ENCODE measurements at regions not wholly inside any gene's neighbourhood (a gene's known extent, or its start where the extent isn't known, plus 50 kb on each side); places are given as distances from the start of the nearest gene placed in this dataset.

DNA sequence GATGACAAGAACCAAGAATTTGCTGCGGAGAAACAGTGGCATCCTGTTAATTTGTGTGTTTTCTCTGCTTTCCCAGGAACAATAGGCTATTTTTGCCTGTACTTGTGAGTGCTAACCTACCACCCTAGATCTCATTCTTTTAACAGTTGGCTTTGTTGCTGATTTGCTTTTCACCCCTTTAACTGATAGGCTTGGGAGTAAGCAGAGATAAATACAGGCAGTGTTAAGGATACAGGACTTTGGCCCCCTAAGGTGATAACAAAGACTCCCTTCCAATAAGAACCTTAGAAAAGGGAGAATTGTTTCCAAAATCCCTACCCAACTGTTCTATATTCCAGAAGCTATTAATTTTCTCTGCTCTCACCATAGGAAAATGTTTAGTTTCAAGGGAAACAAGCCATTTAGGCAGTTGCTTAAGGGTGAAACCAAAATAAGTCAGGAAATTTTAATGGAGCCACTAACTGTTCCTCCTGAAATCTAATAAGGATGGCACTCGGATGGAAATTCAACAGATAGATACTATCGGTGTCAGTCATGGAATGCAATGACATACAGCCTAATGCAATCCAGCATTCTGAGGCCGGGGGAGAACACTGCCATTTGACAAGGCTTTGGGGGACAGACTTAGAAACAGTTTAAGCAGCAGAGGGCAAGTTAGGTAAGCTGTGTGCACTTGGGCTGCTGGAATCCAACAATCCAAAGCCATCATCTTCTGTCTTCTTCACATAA is 238.8 kb downstream of the RNF152 start:
- H3K4me3 ChIP-seq (ENCODE audit: low read length), result no peak overlapping the region
- DNase-seq, result no peak
- H3K27ac ChIP-seq (ENCODE audit: low read length), result no peak overlapping the region

DNA sequence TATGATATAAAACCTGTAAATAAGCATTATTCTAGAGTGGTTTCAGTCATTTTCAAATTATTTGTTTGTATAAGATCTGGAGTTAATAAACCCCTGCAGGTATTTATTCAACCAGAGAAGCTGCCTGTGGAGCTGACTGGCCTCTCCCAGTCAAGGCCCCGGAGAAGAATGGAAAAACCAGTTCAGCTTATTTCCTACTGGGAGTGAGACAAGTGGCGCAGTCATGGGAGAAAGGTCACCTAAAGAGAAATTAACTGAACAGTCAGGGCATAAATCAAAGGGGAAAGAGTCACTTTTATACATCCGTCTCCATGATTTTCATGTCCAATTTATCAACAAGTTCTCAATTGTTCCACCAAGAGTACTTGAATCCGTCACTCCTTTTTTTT is 240.9 kb downstream of the RNF152 start:
- H3K9me3 ChIP-seq (replicated peaks; ENCODE audit: control insufficient read depth, low read depth, low read length), result no peaks in the 10 kb centered on the region
- H3K36me3 ChIP-seq (ENCODE audit: control insufficient read depth, insufficient read depth, low read length), result no peaks in the 10 kb centered on the region
- no peak overlapping the region for H3K27ac ChIP-seq (ENCODE audit: low read length)
- DNase-seq, result no peak
- no peaks in the 10 kb centered on the region for H3K27me3 ChIP-seq (ENCODE audit: control insufficient read depth, insufficient read depth, low read length)
- H3K4me3 ChIP-seq (ENCODE audit: low read length), result no peak overlapping the region
- peaks cover 2% of the 10 kb centered on the region for H3K4me1 ChIP-seq (ENCODE audit: control insufficient read depth, insufficient read depth, low read length)
- WGBS (ENCODE audit: insufficient coverage), result no CpG with 5 or more reads among the region's 4 CpGs

More for the DNA sequence above, 238.8 kb downstream of the RNF152 start:
- Histone ChIP-seq H3K4me1 (ENCODE audit: control insufficient read depth, insufficient read depth, low read length) (peaks cover 2% of the 10 kb centered on the region), H3K27me3 (ENCODE audit: control insufficient read depth, insufficient read depth, low read length) (no peaks in the 10 kb centered on the region), H3K9me3 (replicated peaks; ENCODE audit: control insufficient read depth, low read depth, low read length) (no peaks in the 10 kb centered on the region), H3K36me3 (ENCODE audit: control insufficient read depth, insufficient read depth, low read length) (no peaks in the 10 kb centered on the region)
- 100% methylated on average over 1 of the region's 4 CpGs for WGBS (ENCODE audit: insufficient coverage)

DNA sequence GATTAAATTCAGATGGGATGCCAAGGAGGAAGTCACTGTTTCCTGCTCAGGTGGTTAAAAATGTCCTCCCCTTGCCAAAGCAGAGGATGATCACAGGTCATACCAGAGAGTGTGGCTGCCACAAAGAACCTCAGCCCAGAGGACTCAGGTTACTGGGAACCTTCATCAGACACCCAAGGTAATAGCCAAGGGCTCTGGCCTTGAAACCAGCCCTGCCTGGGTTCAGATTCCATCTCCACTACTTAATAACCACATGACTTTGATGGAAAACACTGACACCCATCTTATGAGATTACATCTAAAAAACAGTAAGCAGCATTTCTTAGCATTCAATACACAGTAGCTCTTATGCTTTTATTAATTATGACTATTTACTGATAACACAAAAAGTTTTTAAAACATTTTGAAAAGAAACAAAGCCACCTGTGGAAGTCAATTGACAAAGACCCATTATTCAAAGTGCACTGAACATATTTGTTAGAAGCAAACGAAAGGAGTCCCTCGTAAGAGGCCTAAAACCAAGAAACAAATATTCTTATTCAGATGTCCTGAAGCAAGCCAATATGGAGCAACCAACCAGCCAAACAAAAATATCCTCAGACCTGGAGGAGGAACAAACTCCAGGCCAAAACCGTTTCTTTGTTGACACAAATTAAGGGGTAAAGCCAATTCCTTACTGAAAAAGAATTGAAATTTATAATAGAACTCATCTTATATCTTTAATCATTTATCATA is 241.5 kb downstream of the RNF152 start:
- Histone ChIP-seq H3K9me3 (replicated peaks; ENCODE audit: control insufficient read depth, low read depth, low read length) (no peaks in the 10 kb centered on the region), H3K4me3 (ENCODE audit: low read length) (no peak overlapping the region)
- no CpG with 5 or more reads among the region's 3 CpGs for WGBS (ENCODE audit: insufficient coverage)

DNA sequence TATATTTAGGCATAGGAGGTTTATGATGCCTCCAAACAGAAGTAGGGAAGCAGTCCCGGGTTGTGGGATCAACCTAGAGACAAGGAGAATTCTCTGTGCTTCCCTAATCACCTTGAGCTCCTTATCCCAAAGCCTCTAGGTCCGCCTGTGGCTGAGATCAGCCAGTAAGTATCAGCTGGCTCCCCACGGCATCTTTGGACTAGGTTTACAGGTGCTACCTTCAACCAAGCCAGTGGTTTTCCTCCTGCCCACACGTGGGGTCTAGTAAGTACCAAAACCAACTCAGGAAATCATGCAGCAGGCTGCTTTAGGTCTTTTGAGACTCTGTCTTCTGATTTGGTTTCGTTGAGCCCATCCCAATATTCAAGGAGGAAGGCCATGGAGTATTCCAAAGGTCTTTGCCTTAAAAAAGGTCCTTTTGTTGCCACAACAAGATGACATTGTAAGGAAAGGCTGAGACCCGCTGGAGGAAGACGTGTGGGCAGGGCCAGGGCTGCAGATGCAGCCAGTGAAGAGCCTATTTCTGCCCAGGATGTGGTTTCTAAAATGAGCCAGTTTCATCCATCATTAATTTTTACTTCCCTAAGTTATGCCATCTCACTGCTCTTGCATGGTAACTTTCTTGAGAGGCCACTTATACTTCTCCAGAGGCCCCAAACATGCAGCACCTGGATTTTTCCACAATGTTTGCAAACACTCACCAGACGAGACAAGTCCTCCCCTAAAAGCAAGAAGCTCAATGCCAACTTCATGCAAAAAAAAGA is 248.7 kb downstream of the RNF152 start:
- Histone ChIP-seq H3K4me3 (ENCODE audit: low read length) (no peak overlapping the region), H3K4me1 (ENCODE audit: control insufficient read depth, insufficient read depth, low read length) (no peaks in the 10 kb centered on the region), H3K9me3 (replicated peaks; ENCODE audit: control insufficient read depth, low read depth, low read length) (no peaks in the 10 kb centered on the region), H3K36me3 (ENCODE audit: control insufficient read depth, insufficient read depth, low read length) (no peaks in the 10 kb centered on the region), H3K27me3 (ENCODE audit: control insufficient read depth, insufficient read depth, low read length) (no peaks in the 10 kb centered on the region), H3K27ac (ENCODE audit: low read length) (no peak overlapping the region)
- WGBS (ENCODE audit: insufficient coverage), result 67% methylated on average over 5 of the region's 8 CpGs
- no peak for DNase-seq

More for the DNA sequence above, 241.5 kb downstream of the RNF152 start:
- DNase-seq, result no peak
- Histone ChIP-seq H3K27ac (ENCODE audit: low read length) (no peak overlapping the region), H3K36me3 (ENCODE audit: control insufficient read depth, insufficient read depth, low read length) (no peaks in the 10 kb centered on the region), H3K27me3 (ENCODE audit: control insufficient read depth, insufficient read depth, low read length) (no peaks in the 10 kb centered on the region), H3K4me1 (ENCODE audit: control insufficient read depth, insufficient read depth, low read length) (peaks cover 2% of the 10 kb centered on the region)

DNA sequence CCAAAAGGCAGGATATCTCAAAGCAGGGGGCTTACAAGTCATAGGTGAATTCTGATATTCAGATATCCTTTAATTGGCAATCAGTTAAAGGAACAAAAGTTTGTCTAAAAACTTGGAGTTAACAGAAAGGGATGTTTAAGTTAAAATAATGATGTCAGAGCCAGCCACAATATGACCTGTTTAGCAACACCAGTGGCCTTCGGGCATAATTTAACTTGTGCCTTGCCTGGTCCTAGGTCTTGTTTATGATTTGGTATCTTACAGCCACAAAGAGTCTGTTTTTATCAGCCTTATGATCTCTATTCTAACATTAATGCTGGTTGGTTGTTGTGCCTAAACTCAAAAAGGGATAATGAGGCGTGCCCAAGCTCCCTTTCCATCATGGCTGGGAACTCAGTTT is 252.9 kb downstream of the RNF152 start:
- DNase-seq, result no peak
- Histone ChIP-seq H3K27me3 (ENCODE audit: control insufficient read depth, insufficient read depth, low read length) (no peaks in the 10 kb centered on the region), H3K36me3 (ENCODE audit: control insufficient read depth, insufficient read depth, low read length) (no peaks in the 10 kb centered on the region), H3K4me3 (ENCODE audit: low read length) (no peak overlapping the region), H3K9me3 (replicated peaks; ENCODE audit: control insufficient read depth, low read depth, low read length) (no peaks in the 10 kb centered on the region), H3K27ac (ENCODE audit: low read length) (no peak overlapping the region), H3K4me1 (ENCODE audit: control insufficient read depth, insufficient read depth, low read length) (peaks cover 15% of the 10 kb centered on the region)
- WGBS (ENCODE audit: insufficient coverage), result no CpG with 5 or more reads among the region's 2 CpGs

DNA sequence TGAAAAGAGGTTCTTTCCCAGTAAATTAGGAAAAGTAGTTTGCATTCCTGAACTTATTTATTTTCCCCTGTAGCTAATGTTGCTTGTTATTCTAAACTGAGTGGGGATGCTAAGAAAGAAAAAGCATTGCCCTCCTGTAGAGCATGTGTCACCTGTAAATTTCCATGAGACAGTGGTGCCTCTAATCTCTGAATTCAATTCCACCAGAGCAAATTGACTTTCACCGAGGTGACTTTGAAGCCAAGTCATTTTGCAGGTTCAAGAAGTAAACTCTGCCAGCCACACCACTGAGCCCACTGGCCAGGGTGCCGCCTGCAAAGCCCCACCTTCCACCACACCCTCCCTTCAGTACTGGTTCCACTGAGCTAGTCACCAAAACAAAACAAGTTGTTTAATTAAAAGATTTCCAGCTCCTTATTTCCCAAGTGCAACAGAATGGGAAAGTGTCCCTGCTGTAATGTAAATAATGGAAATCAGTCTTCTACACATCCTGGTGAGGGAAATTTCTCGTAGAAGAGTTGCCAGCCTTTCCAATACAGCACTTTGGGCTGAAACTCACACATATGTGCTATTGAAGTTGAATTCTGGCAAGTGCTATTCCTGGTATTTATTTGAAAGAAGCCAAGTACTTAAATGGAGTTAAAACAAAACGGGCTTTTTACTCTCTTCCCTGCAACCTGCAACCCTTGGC is 254.8 kb downstream of the RNF152 start:
- Histone ChIP-seq H3K9me3 (replicated peaks; ENCODE audit: control insufficient read depth, low read depth, low read length) (no peaks in the 10 kb centered on the region), H3K27me3 (ENCODE audit: control insufficient read depth, insufficient read depth, low read length) (no peaks in the 10 kb centered on the region), H3K27ac (ENCODE audit: low read length) (no peak overlapping the region), H3K36me3 (ENCODE audit: control insufficient read depth, insufficient read depth, low read length) (no peaks in the 10 kb centered on the region), H3K4me1 (ENCODE audit: control insufficient read depth, insufficient read depth, low read length) (peaks cover 15% of the 10 kb centered on the region), H3K4me3 (ENCODE audit: low read length) (no peak overlapping the region)
- DNase-seq, result peak; percentile 42
- 50% methylated on average over 2 of the region's 4 CpGs for WGBS (ENCODE audit: insufficient coverage)

DNA sequence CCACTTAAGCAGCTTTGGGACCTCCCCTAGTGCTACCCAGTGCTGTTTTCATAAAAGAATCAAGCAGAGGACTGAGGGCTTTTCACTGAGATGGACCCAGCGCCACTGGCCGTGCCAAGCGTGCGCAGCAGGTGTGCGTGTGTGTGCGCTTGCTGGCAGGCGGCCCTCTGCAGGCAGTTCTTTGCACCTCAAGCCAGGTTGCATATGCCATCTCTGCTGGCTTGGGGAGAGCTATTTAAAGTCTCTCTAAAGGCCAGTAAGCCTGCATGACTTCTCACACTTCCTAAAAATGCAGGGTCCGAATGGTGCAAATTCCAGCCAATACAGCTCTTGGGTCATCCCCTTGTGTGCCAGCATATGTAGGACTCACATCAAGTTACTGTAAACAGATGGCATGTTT is 255.5 kb downstream of the RNF152 start:
- H3K4me1 ChIP-seq (ENCODE audit: control insufficient read depth, insufficient read depth, low read length), result peaks cover 15% of the 10 kb centered on the region
- WGBS (ENCODE audit: insufficient coverage), result 58% methylated on average over 5 of the region's 8 CpGs
- peak; percentile 13 for DNase-seq
- H3K36me3 ChIP-seq (ENCODE audit: control insufficient read depth, insufficient read depth, low read length), result no peaks in the 10 kb centered on the region
- H3K9me3 ChIP-seq (replicated peaks; ENCODE audit: control insufficient read depth, low read depth, low read length), result no peaks in the 10 kb centered on the region
- no peaks in the 10 kb centered on the region for H3K27me3 ChIP-seq (ENCODE audit: control insufficient read depth, insufficient read depth, low read length)
- H3K27ac ChIP-seq (ENCODE audit: low read length), result no peak overlapping the region
- H3K4me3 ChIP-seq (ENCODE audit: low read length), result no peak overlapping the region

DNA sequence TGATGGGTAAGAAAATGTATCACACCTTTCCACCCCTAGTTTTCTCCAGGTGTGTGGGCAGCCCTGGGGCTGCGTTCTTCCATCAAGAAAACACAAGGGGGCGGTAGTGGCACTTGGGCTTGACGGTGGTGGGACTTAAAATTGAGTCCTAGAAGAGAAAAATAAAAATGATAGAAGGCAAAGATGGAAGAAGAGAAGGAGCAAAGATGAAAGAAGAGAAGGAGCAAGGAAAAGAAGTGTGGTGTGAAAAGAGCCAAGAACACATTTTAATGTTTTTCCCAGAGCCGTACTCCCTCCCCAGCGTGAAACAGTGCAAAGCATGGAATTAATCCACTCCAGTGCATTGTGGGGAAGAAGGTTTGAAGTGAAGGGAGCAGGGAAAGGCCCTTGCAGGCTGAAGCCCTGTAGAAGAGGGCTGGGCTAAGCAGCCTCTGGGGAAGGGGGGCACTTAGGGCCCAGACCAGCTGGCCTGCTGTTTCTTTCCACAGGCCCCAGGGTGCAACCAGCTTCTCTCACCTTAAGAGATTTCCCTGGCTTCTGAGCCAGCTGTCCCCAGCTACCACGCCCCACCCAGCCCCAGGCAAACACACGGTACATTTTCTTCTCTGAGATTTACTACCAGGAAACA is 256.8 kb downstream of the RNF152 start:
- DNase-seq, result peak; percentile 44

DNA sequence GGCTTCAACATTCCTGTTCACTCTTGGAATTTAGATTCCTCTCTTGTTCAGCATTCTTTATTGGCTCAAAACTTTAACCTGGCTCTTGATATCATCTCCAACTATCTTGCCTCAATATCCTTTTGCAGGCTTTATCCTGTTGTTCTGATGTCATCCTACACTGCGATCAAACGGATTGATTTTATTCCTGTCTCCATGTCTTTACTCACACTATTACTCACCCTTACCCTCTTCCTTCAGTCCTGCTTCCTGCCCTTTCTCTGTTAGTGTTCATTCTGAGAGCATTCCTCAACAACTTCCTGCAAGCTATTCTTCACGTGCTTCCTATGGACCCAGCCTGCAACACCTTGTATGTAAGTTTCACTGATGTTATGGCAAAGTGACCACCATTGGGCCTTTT is 264.7 kb downstream of the RNF152 start:
- Histone ChIP-seq H3K27me3 (ENCODE audit: control insufficient read depth, insufficient read depth, low read length) (no peaks in the 10 kb centered on the region), H3K27ac (ENCODE audit: low read length) (no peak overlapping the region), H3K36me3 (ENCODE audit: control insufficient read depth, insufficient read depth, low read length) (no peaks in the 10 kb centered on the region), H3K4me1 (ENCODE audit: control insufficient read depth, insufficient read depth, low read length) (no peaks in the 10 kb centered on the region), H3K9me3 (replicated peaks; ENCODE audit: control insufficient read depth, low read depth, low read length) (no peaks in the 10 kb centered on the region), H3K4me3 (ENCODE audit: low read length) (no peak overlapping the region)
- 60% methylated on average over 3 of the region's 3 CpGs for WGBS (ENCODE audit: insufficient coverage)
- no peak for DNase-seq

More for the DNA sequence above, 256.8 kb downstream of the RNF152 start:
- Histone ChIP-seq H3K4me3 (ENCODE audit: low read length) (no peak overlapping the region), H3K27me3 (ENCODE audit: control insufficient read depth, insufficient read depth, low read length) (no peaks in the 10 kb centered on the region), H3K36me3 (ENCODE audit: control insufficient read depth, insufficient read depth, low read length) (no peaks in the 10 kb centered on the region), H3K9me3 (replicated peaks; ENCODE audit: control insufficient read depth, low read depth, low read length) (no peaks in the 10 kb centered on the region), H3K27ac (ENCODE audit: low read length) (no peak overlapping the region), H3K4me1 (ENCODE audit: control insufficient read depth, insufficient read depth, low read length) (peaks cover 15% of the 10 kb centered on the region)
- WGBS (ENCODE audit: insufficient coverage), result 11% methylated on average over 4 of the region's 7 CpGs
